OCI-LY3 (cell line): ENCODE measurements at regions not wholly inside any gene's neighbourhood (a gene's known extent, or its start where the extent isn't known, plus 50 kb on each side); places are given as distances from the start of the nearest gene placed in this dataset.

ENCODE experiments used
- EZH2phosphoT487 ChIP-seq: fragments of 200-600 bp; shearing (Covaris generic); IDR thresholded peaks from 2 replicates; pipeline ENCODE4 v1.6.1; 2018; ENCODE audit warnings: antibody characterized with exemption, mixed run types, low read depth
- TF ChIP-seq, protein P1 (sequence below): fragments of 200-600, 300-600 bp; sonication (generic); IDR thresholded peaks from 2 replicates; pipeline ENCODE4 v1.5.1; 2014; ENCODE audit warnings: antibody characterized with exemption, low read length, low read depth

DNA sequence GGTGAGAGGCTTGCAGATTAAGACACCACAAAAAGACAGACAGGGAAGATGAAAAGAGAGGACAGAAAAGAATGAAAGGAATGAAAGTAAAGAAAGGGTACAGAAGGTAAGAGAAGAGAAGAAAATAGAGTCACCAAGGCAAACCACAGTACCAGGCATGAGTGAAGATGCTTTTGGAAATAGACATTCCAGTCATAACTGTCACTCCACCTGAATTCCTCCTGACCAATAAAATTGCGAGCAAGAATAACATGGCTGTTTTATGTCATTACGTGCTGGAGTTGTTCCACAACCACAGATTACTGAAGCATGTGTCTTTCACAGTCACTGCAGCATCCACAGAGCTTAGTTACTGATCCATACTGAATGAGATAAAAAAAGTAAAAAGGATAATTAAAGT, 864.9 kb upstream of the SLIT2 start:
- TF ChIP-seq, protein P1, sequence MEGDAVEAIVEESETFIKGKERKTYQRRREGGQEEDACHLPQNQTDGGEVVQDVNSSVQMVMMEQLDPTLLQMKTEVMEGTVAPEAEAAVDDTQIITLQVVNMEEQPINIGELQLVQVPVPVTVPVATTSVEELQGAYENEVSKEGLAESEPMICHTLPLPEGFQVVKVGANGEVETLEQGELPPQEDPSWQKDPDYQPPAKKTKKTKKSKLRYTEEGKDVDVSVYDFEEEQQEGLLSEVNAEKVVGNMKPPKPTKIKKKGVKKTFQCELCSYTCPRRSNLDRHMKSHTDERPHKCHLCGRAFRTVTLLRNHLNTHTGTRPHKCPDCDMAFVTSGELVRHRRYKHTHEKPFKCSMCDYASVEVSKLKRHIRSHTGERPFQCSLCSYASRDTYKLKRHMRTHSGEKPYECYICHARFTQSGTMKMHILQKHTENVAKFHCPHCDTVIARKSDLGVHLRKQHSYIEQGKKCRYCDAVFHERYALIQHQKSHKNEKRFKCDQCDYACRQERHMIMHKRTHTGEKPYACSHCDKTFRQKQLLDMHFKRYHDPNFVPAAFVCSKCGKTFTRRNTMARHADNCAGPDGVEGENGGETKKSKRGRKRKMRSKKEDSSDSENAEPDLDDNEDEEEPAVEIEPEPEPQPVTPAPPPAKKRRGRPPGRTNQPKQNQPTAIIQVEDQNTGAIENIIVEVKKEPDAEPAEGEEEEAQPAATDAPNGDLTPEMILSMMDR, result no peak
- TF ChIP-seq EZH2phosphoT487, result no peak
